Right ventricle myocardium superior (tissue), 1 donor: ENCODE measurements at regions not wholly inside any gene's neighbourhood (a gene's known extent, or its start where the extent isn't known, plus 50 kb on each side); places are given as distances from the start of the nearest gene placed in this dataset.
"Not testable (repeated sequence)": the region's sequence is repeated elsewhere in the genome, so short reads cannot be mapped to it uniquely, and the experiment has no call there.

Experiments
- ATAC-seq: fragments of 200-7000 bp; cut with Tn5 transposase; one replicate; pipeline ENCODE4 v1.9.1; 2020; ENCODE audit warnings: mild to moderate bottlenecking; ENCODE audit not compliant: poor library complexity
- DNase-seq: peaks from one replicate; pipeline ENCODE4 v3.0.0-alpha.2; 2020
- intact Hi-C: fragments of 100-400 bp; cut with DNase I; formaldehyde crosslinking; loops from one replicate; pipeline ENCODE4 v1.11.2; 2022
- donor health status: DM: no; HTN: yes; CAD: no; lungs with severe emphysema.

- DNase-seq (no peak), ATAC-seq (no peak)
- intact Hi-C loops: no loop called here
These were observed 137.4 kb upstream of the MAMLD1 start for GRCh38 chrX:150225756-150226155.

- DNase-seq (no peak), ATAC-seq (no peak)
- intact Hi-C loops: no loop called here
These were observed 136.7 kb upstream of the MAMLD1 start for GRCh38 chrX:150226223-150226965.

GRCh38 chrX:150227321-150227860 is 135.7 kb upstream of the MAMLD1 start:
- ATAC-seq: no peak
- intact Hi-C loops: no loop called here
- DNase-seq: no peak

- ATAC-seq (no peak), DNase-seq (no peak)
These were observed 135.2 kb upstream of the MAMLD1 start for GRCh38 chrX:150227873-150228410.

GRCh38 chrX:150228431-150228830 is 134.7 kb upstream of the MAMLD1 start:
- intact Hi-C loops: no loop called here
- DNase-seq: no peak
- no peak for ATAC-seq

More at GRCh38 chrX:150227873-150228410, 135.2 kb upstream of the MAMLD1 start:
- intact Hi-C loops: no loop called here

- intact Hi-C loops: no loop called here
- DNase-seq (no peak), ATAC-seq (no peak)
These were observed 134.1 kb upstream of the MAMLD1 start for GRCh38 chrX:150229030-150229429.

- intact Hi-C loops: no loop called here
- ATAC-seq (no peak), DNase-seq (no peak)
These were observed 133.6 kb upstream of the MAMLD1 start for GRCh38 chrX:150229481-150229880.

GRCh38 chrX:150230952-150231351 is 132.2 kb upstream of the MAMLD1 start:
- ATAC-seq, intact Hi-C loops, DNase-seq: not testable (repeated sequence)

- DNase-seq, ATAC-seq, intact Hi-C loops: not testable (repeated sequence)
These were observed 131.7 kb upstream of the MAMLD1 start for GRCh38 chrX:150231368-150231767.

GRCh38 chrX:150232222-150232621 is 130.9 kb upstream of the MAMLD1 start:
- ATAC-seq, intact Hi-C loops, DNase-seq: not testable (repeated sequence)

- no peak for DNase-seq
- no peak for ATAC-seq
- intact Hi-C loops: no loop called here
These were observed 129.0 kb upstream of the MAMLD1 start for GRCh38 chrX:150234126-150234525.

- intact Hi-C loops: no loop called here
- DNase-seq: no peak
These were observed 126.8 kb upstream of the MAMLD1 start for GRCh38 chrX:150236327-150236726.

GRCh38 chrX:150238632-150239382 is 124.3 kb upstream of the MAMLD1 start:
- ATAC-seq: no peak
- intact Hi-C loops: no loop called here
- no peak for DNase-seq

More at GRCh38 chrX:150236327-150236726, 126.8 kb upstream of the MAMLD1 start:
- ATAC-seq: no peak

- ATAC-seq (no peak), DNase-seq (no peak)
- intact Hi-C loops: no loop called here
These were observed 123.0 kb upstream of the MAMLD1 start for GRCh38 chrX:150239946-150240642.

GRCh38 chrX:150240643-150240970 is 122.5 kb upstream of the MAMLD1 start:
- intact Hi-C loops: no loop called here
- ATAC-seq (no peak), DNase-seq (no peak)

- no peak for DNase-seq
- intact Hi-C loops: no loop called here
- no peak for ATAC-seq
These were observed 109.0 kb upstream of the MAMLD1 start for GRCh38 chrX:150253959-150254620.

GRCh38 chrX:150254909-150255308 is 108.2 kb upstream of the MAMLD1 start:
- no peak for DNase-seq
- intact Hi-C loops: no loop called here
- no peak for ATAC-seq

GRCh38 chrX:150255441-150256296 is 107.4 kb upstream of the MAMLD1 start:
- no peak for DNase-seq
- intact Hi-C loops: no loop called here
- peak; percentile 71 for ATAC-seq
